ENCODE measurements at regions not wholly inside any gene's neighbourhood (a gene's known extent, or its start where the extent isn't known, plus 50 kb on each side); places are given as distances from the start of the nearest gene placed in this dataset.

DNA sequence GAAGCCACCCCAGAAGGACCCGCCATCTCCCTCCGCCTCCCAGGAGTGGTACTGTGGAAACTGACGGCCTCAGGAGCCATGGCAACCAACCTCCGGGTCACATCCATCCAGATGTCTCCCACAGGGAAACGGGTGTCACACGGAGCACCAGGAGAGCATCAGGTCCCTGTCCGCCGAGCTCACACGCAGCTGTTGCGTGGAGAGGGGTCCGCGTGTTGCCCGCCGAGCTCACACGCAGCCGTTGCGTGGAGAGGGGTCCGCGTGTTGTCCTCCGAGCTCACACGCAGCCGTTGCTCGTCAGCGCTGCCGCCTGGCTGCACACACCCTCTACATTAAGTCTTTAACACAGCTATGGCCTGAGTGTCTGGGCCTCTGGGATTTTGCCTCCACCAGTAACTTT is 311.1 kb upstream of the SHH start:
- TF ChIP-seq, protein P1, sequence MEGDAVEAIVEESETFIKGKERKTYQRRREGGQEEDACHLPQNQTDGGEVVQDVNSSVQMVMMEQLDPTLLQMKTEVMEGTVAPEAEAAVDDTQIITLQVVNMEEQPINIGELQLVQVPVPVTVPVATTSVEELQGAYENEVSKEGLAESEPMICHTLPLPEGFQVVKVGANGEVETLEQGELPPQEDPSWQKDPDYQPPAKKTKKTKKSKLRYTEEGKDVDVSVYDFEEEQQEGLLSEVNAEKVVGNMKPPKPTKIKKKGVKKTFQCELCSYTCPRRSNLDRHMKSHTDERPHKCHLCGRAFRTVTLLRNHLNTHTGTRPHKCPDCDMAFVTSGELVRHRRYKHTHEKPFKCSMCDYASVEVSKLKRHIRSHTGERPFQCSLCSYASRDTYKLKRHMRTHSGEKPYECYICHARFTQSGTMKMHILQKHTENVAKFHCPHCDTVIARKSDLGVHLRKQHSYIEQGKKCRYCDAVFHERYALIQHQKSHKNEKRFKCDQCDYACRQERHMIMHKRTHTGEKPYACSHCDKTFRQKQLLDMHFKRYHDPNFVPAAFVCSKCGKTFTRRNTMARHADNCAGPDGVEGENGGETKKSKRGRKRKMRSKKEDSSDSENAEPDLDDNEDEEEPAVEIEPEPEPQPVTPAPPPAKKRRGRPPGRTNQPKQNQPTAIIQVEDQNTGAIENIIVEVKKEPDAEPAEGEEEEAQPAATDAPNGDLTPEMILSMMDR (IDR thresholded peaks at IDR 0.05) = no peak
- TF ChIP-seq POLR2A (IDR thresholded peaks at IDR 0.05) = no peak
